HL-60 (cell line): ENCODE measurements at regions not wholly inside any gene's neighbourhood (a gene's known extent, or its start where the extent isn't known, plus 50 kb on each side); places are given as distances from the start of the nearest gene placed in this dataset.

ENCODE experiments used
- CTCF ChIP-seq: IDR thresholded peaks from one replicate; pipeline ENCODE4 v1.5.1; 2011; ENCODE audit warnings: low read length, control low read depth, inconsistent platforms; ENCODE audit not compliant: insufficient read depth
- POLR2AphosphoS5 ChIP-seq: IDR thresholded peaks from 2 replicates; pipeline ENCODE4 v1.6.1; 2012; ENCODE audit warnings: low read depth

GRCh38 chr20:23138682-23139081, 52.6 kb upstream of the CD93 start:
- TF ChIP-seq POLR2AphosphoS5, result no peak
- no peak for TF ChIP-seq CTCF
